ENCODE measurements at regions not wholly inside any gene's neighbourhood (a gene's known extent, or its start where the extent isn't known, plus 50 kb on each side); places are given as distances from the start of the nearest gene placed in this dataset.

DNA sequence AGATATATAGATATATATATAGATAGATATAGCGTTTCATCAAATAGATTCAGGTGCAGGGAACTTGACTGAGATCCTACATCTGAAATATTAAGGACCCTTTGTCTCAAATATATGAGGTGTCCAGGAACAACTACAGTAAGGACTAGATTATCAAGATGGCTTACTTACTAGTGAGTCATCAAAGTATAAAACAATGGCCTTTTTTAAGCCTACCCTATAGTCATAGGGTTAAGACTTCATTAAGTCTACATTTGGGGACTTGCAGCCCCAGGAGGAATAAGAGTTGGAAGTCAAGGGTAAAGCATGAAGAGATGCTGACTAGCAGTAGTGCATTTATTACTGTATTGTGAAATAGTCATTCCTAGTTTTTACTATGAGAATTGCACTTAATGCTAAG is 1023.4 kb downstream of the CDH11 start:
- TF ChIP-seq CTCF (IDR thresholded peaks at IDR 0.05; ENCODE audit: low read depth, low read length), result no peak
- TF ChIP-seq MAX (IDR thresholded peaks at IDR 0.05; ENCODE audit: low read depth, low read length), result no peak
- no peak for TF ChIP-seq POLR2A (IDR thresholded peaks at IDR 0.05; ENCODE audit: extremely low read depth, insufficient read length)
- no peak for TF ChIP-seq MYC (IDR thresholded peaks at IDR 0.05; ENCODE audit: low read depth, low read length)
